Cardiac muscle cell (in vitro differentiated cells and primary cell): ENCODE measurements at regions not wholly inside any gene's neighbourhood (a gene's known extent, or its start where the extent isn't known, plus 50 kb on each side); places are given as distances from the start of the nearest gene placed in this dataset.
"Not testable (repeated sequence)": the region's sequence is repeated elsewhere in the genome, so short reads cannot be mapped to it uniquely, and the experiment has no call there.

Experiments used
- DNase-seq, 2 donors: peaks; one replicate each; pipeline versions ENCODE4 v3.0.0 to v3.0.0-alpha.2; 2010 to 2017; ENCODE audit warnings: low read depth in 1 of 2, low spot score in 1 of 2
- H3K27ac ChIP-seq: fragments of 200-600 bp; sonication (generic); 2 replicates; pipeline ENCODE4 v1.5.1; 2016
- H3K27me3 ChIP-seq: fragments of 200-600 bp; sonication (generic); 2 replicates; pipeline ENCODE4 v1.6.0; 2016; ENCODE audit warnings: control low read depth
- H3K36me3 ChIP-seq: fragments of 200-600 bp; sonication (generic); 2 replicates; pipeline ENCODE4 v1.5.1; 2016; ENCODE audit warnings: control low read depth
- H3K4me1 ChIP-seq: fragments of 200-600 bp; sonication (generic); 2 replicates; pipeline ENCODE4 v1.8.1; 2017; ENCODE audit warnings: low read depth, mild to moderate bottlenecking, mixed run types
- H3K4me3 ChIP-seq: fragments of 200-600 bp; sonication (generic); 2 replicates; pipeline ENCODE4 v1.5.1; 2016; ENCODE audit warnings: mild to moderate bottlenecking
- H3K9me3 ChIP-seq: fragments of 200-600 bp; sonication (generic); 2 replicates; pipeline ENCODE4 v1.5.1; 2017; ENCODE audit warnings: low read depth, mild to moderate bottlenecking, control low read depth
- TF ChIP-seq, protein P1 (sequence below): IDR thresholded peaks from 2 replicates; pipeline ENCODE4 v1.5.1; 2012; ENCODE audit warnings: low read depth, mild to moderate bottlenecking, low read length

DNA sequence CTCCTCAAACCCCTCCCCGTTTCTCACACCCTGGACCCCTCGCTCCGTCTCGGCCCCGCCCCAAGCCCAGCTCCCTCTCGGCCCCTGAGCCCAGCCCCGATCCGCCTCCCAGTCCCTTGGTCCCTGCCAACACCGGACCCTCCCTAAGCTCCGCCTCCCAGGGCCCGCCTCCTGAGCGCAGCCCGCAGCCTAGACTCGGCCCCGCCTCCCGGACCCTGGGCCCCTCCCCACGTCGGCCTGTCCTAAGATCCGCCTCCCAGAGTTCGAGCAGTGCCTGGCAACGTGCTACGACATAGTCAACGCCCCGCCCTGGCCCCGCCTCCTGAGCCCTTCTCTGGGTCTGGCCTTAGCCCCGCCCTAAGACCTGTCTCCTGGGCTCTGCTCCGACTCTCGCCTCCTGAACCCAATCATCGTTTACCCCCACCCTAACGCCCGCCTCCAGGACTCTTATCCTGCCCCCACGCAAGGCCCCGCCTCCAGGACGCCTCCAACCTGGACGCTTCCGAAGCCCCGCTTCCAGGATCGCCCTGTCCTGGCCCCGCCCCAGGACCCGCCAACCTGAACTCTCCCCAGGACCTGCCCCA is 53.1 kb upstream of the ROPN1B start:
- peak; percentile 99 for DNase-seq
- H3K4me1 ChIP-seq, H3K27me3 ChIP-seq, H3K36me3 ChIP-seq, H3K27ac ChIP-seq, H3K9me3 ChIP-seq: not testable (repeated sequence)
- H3K4me3 ChIP-seq = peak overlapping the region; percentile 51

DNA sequence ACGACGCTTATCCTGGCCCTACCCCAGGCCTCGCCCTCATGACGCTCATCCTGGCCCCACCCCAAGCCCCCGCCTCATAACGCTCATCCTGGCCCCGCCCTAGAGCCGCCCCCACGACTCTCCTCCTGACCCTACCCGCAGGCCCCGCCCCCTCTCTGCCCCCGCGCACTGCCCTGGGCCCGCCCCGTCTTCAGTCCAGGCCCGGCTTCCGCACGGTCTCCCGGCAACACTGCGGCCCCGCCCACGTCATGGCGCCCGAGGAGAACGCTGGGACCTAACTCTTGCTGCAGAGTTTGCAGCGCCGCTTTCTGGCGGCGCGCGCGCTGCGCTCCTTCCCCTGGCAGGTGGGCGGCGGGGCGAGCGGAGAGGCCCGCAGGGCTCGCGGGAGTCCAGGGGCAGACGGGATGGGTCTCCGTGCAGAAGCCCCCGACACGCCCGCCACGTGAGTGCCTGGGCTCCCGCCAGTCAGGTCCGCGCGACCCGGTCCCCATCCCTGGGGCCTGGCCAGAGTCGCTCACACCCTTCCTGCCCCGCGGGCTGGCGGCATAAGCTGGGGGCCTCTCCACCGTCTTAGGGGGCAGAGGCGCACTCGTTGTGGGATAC is 52.5 kb upstream of the ROPN1B start:
- DNase-seq = peak; percentile 95 to 96
- no peaks in the 10 kb centered on the region for H3K9me3 ChIP-seq
- H3K4me3 ChIP-seq = peak overlapping the region; percentile 44
- no peaks in the 10 kb centered on the region for H3K36me3 ChIP-seq
- H3K4me1 ChIP-seq = no peaks in the 10 kb centered on the region
- TF ChIP-seq, protein P1, sequence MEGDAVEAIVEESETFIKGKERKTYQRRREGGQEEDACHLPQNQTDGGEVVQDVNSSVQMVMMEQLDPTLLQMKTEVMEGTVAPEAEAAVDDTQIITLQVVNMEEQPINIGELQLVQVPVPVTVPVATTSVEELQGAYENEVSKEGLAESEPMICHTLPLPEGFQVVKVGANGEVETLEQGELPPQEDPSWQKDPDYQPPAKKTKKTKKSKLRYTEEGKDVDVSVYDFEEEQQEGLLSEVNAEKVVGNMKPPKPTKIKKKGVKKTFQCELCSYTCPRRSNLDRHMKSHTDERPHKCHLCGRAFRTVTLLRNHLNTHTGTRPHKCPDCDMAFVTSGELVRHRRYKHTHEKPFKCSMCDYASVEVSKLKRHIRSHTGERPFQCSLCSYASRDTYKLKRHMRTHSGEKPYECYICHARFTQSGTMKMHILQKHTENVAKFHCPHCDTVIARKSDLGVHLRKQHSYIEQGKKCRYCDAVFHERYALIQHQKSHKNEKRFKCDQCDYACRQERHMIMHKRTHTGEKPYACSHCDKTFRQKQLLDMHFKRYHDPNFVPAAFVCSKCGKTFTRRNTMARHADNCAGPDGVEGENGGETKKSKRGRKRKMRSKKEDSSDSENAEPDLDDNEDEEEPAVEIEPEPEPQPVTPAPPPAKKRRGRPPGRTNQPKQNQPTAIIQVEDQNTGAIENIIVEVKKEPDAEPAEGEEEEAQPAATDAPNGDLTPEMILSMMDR = peak; percentile 39
- peak overlapping the region; percentile 15 for H3K27ac ChIP-seq
- no peaks in the 10 kb centered on the region for H3K27me3 ChIP-seq

DNA sequence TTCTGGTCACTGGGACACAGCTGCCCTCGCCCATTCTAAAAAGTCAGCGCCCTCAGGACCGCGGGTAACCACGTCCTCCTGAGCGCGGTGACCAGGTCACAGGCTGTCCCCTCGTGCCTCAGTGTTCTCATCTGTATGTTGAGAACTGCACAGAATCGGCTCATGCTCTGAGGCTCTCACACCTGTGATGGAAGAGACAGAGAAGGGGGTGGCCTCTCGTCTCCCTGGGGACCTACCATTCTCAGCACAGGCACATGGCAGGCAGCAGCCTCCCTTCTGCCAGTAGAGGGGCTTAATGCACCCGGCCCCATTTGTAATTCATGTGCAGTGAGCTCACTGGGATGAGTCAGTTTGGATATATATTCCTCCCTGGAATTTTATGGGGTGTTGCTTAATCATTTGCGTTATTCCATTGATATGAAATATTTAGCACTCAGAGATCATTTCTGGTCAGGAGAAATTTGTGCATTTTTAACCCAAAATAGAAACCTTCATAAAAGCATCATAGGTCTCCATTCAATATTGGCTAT is 51.9 kb upstream of the ROPN1B start:
- H3K9me3 ChIP-seq, H3K36me3 ChIP-seq, H3K4me1 ChIP-seq, H3K27me3 ChIP-seq: not testable (repeated sequence)
- peak overlapping the region; percentile 44 for H3K4me3 ChIP-seq
- DNase-seq = peak in 1 of 2 donors; percentile 44
- peak overlapping the region; percentile 15 for H3K27ac ChIP-seq

DNA sequence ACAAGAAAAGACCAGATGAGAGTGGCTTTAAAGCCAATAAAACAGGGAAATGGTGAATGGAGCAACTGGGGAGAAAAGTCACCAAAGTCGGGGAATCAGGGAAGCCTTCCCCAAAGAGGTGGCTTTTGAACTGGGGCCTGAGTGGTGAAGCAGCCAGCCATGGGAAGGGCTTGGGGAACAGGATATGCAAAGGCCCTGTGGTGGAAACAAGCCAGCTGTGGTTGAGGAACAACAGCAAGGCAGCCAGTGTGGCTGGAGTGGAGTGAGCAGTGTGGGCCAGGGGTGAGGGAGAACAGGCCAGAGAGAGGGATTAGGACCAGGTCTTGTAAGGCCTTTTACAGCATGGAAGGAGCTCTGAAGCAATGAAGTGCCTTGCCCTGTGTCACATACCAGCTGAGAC is 51.0 kb upstream of the ROPN1B start:
- H3K9me3 ChIP-seq, H3K4me1 ChIP-seq, H3K4me3 ChIP-seq, H3K27ac ChIP-seq, H3K36me3 ChIP-seq, H3K27me3 ChIP-seq, DNase-seq: not testable (repeated sequence)

DNA sequence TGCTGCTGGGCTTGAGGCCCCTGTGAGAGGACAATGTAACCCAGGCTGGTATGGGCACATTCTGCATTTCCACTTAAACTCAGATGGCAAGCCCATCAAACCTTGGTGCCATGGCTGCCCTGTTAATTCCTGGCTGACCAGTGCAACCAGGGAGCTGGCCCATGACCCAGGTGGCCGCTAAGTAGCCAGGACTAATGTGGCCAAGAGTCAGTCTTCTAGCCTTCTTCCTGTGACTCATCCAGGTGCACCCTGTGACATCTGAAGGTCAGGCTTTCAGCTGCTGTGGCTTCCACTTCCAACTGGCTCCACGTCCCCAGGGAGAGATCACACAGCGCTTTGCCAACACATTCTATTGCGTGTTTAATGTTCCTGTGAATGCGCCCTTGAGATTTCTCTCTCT is 50.5 kb upstream of the ROPN1B start:
- H3K9me3 ChIP-seq, DNase-seq, H3K4me3 ChIP-seq, H3K27me3 ChIP-seq, H3K27ac ChIP-seq, H3K4me1 ChIP-seq, H3K36me3 ChIP-seq: not testable (repeated sequence)

DNA sequence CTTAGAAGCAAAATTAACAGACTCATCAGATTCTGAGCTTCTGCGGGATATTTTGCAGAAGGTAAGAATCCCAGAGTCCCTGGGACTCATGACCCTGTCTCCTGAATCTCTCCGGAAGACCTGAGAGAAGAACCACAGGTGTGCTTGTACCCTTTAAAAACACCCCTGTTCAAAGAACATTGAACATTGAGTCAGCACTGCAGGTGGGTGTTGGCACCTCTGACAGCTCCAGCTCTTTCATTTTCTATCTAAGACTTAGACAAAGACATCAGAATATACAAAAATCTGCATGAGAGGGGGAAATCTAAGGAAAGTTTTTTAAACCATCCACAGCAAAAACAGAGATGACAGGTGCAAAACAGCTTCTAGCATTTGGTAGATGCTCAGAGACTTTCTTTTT is 50.1 kb upstream of the ROPN1B start:
- H3K4me1 ChIP-seq, H3K27me3 ChIP-seq, H3K9me3 ChIP-seq, H3K27ac ChIP-seq, H3K36me3 ChIP-seq, DNase-seq, H3K4me3 ChIP-seq: not testable (repeated sequence)
